SK-N-SH treated with all-trans-retinoic acid at 6 μM for 48 hours (cell line): ENCODE measurements at regions not wholly inside any gene's neighbourhood (a gene's known extent, or its start where the extent isn't known, plus 50 kb on each side); places are given as distances from the start of the nearest gene placed in this dataset.

Source experiments
- ARNTL ChIP-seq: fragments of 450-650 bp; formaldehyde crosslinking; IDR thresholded peaks from 2 replicates; pipeline ENCODE4 v1.5.0; 2020; ENCODE audit warnings: low read depth, mild to moderate bottlenecking, moderate library complexity, borderline replicate concordance
- CSDC2 ChIP-seq: fragments of 250-450 bp; sonication (Bioruptor Pico); IDR thresholded peaks from 2 replicates; pipeline ENCODE4 v1.5.0; 2020; ENCODE audit warnings: mild to moderate bottlenecking, moderate library complexity
- GLIS3 ChIP-seq: fragments of 250-450 bp; sonication (Bioruptor Pico); IDR thresholded peaks from 2 replicates; pipeline ENCODE4 v1.5.0; 2020; ENCODE audit warnings: mild to moderate bottlenecking, moderate library complexity
- OSR1 ChIP-seq: fragments of 250-450 bp; sonication (Bioruptor Pico); IDR thresholded peaks from 2 replicates; pipeline ENCODE4 v1.8.0; 2022; ENCODE audit warnings: moderate library complexity, mild to moderate bottlenecking, inconsistent platforms
- PPARA ChIP-seq: fragments of 250-450 bp; sonication (Bioruptor Pico); IDR thresholded peaks from 2 replicates; pipeline ENCODE4 v1.5.0; 2020; ENCODE audit warnings: mild to moderate bottlenecking, borderline replicate concordance
- RARB ChIP-seq: fragments of 250-450 bp; sonication (Bioruptor Pico); IDR thresholded peaks from 2 replicates; pipeline ENCODE4 v1.8.0; 2021; ENCODE audit warnings: mild to moderate bottlenecking, moderate library complexity
- TCF4 ChIP-seq: fragments of 250-450 bp; sonication (Bioruptor Pico); IDR thresholded peaks from 2 replicates; pipeline ENCODE4 v1.8.0; 2021; ENCODE audit warnings: mild to moderate bottlenecking, moderate library complexity, borderline replicate concordance
- TOX ChIP-seq: fragments of 250-450 bp; sonication (Bioruptor Pico); IDR thresholded peaks from 2 replicates; pipeline ENCODE4 v1.8.0; 2021; ENCODE audit warnings: mild to moderate bottlenecking, moderate library complexity, borderline replicate concordance
- ZNF70 ChIP-seq: fragments of 450-650 bp; formaldehyde crosslinking; IDR thresholded peaks from 2 replicates; pipeline ENCODE4 v1.5.0; 2020; ENCODE audit warnings: mild to moderate bottlenecking, moderate library complexity
- TF ChIP-seq, protein P1 (sequence below): fragments of 250-450 bp; sonication (Bioruptor Pico); IDR thresholded peaks from 2 replicates; pipeline ENCODE4 v1.5.1; 2021; ENCODE audit warnings: mild to moderate bottlenecking, moderate library complexity

- no peak for TF ChIP-seq TOX (CRISPR knock-in tag)
- TF ChIP-seq GLIS3 (CRISPR knock-in tag) = no peak
- TF ChIP-seq TCF4 = no peak
- TF ChIP-seq, protein P1, sequence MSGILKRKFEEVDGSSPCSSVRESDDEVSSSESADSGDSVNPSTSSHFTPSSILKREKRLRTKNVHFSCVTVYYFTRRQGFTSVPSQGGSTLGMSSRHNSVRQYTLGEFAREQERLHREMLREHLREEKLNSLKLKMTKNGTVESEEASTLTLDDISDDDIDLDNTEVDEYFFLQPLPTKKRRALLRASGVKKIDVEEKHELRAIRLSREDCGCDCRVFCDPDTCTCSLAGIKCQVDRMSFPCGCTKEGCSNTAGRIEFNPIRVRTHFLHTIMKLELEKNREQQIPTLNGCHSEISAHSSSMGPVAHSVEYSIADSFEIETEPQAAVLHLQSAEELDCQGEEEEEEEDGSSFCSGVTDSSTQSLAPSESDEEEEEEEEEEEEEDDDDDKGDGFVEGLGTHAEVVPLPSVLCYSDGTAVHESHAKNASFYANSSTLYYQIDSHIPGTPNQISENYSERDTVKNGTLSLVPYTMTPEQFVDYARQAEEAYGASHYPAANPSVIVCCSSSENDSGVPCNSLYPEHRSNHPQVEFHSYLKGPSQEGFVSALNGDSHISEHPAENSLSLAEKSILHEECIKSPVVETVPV (CRISPR knock-in tag) = no peak
- TF ChIP-seq ZNF70 (CRISPR knock-in tag) = no peak
- no peak for TF ChIP-seq ARNTL (CRISPR knock-in tag)
- no peak for TF ChIP-seq OSR1 (CRISPR knock-in tag)
- TF ChIP-seq PPARA (CRISPR knock-in tag) = no peak
- no peak for TF ChIP-seq CSDC2 (CRISPR knock-in tag)
- no peak for TF ChIP-seq RARB (CRISPR knock-in tag)
These were observed 269.9 kb upstream of the SFSWAP start for GRCh38 chr12:131441060-131441396.
